ENCODE measurements at regions not wholly inside any gene's neighbourhood (a gene's known extent, or its start where the extent isn't known, plus 50 kb on each side); places are given as distances from the start of the nearest gene placed in this dataset.
"Not testable (repeated sequence)": the region's sequence is repeated elsewhere in the genome, so short reads cannot be mapped to it uniquely, and the experiment has no call there.

GRCh38 chr13:81142306-81142999 lies 801.5 kb upstream of the SPRY2 start:
- DNase-seq (ENCODE audit: low spot score): no peak

- no peak for DNase-seq (ENCODE audit: low spot score)
Observed at GRCh38 chr13:81140675-81141074, 799.7 kb upstream of the SPRY2 start.

GRCh38 chr13:81139987-81140386 lies 799.1 kb upstream of the SPRY2 start:
- DNase-seq (ENCODE audit: low spot score): no peak

GRCh38 chr13:81138353-81138980 lies 797.5 kb upstream of the SPRY2 start:
- no peak for DNase-seq (ENCODE audit: low spot score)

GRCh38 chr13:81133066-81133465 lies 792.1 kb upstream of the SPRY2 start:
- DNase-seq (ENCODE audit: low spot score): no peak

- DNase-seq (ENCODE audit: low spot score): no peak
Observed at GRCh38 chr13:81117416-81117815, 776.5 kb upstream of the SPRY2 start.

GRCh38 chr13:81116461-81117282 lies 775.7 kb upstream of the SPRY2 start:
- no peak for DNase-seq (ENCODE audit: low spot score)

GRCh38 chr13:81109026-81109425 lies 768.1 kb upstream of the SPRY2 start:
- DNase-seq (ENCODE audit: low spot score): no peak

GRCh38 chr13:81106348-81106747 lies 765.4 kb upstream of the SPRY2 start:
- no peak for DNase-seq (ENCODE audit: low spot score)

- no peak for DNase-seq (ENCODE audit: low spot score)
Observed at GRCh38 chr13:81104035-81104715, 763.2 kb upstream of the SPRY2 start.

- not testable (repeated sequence) for DNase-seq (ENCODE audit: low spot score)
Observed at GRCh38 chr13:81102066-81102465, 761.1 kb upstream of the SPRY2 start.

- no peak for DNase-seq (ENCODE audit: low spot score)
Observed at GRCh38 chr13:81089371-81090157, 748.6 kb upstream of the SPRY2 start.

- no peak for DNase-seq (ENCODE audit: low spot score)
Observed at GRCh38 chr13:81080911-81081454, 740.1 kb upstream of the SPRY2 start.

- DNase-seq (ENCODE audit: low spot score): no peak
Observed at GRCh38 chr13:81078048-81078447, 737.1 kb upstream of the SPRY2 start.

GRCh38 chr13:81069822-81070221 lies 728.9 kb upstream of the SPRY2 start:
- not testable (repeated sequence) for DNase-seq (ENCODE audit: low spot score)

- no peak for DNase-seq (ENCODE audit: low spot score)
Observed at GRCh38 chr13:81058916-81059290, 718.0 kb upstream of the SPRY2 start.

GRCh38 chr13:81058211-81058915 lies 717.4 kb upstream of the SPRY2 start:
- no peak for DNase-seq (ENCODE audit: low spot score)

GRCh38 chr13:81051873-81052272 lies 710.9 kb upstream of the SPRY2 start:
- DNase-seq (ENCODE audit: low spot score): no peak

- no peak for DNase-seq (ENCODE audit: low spot score)
Observed at GRCh38 chr13:81048026-81048461, 707.1 kb upstream of the SPRY2 start.

GRCh38 chr13:81041761-81042160 lies 700.8 kb upstream of the SPRY2 start:
- DNase-seq (ENCODE audit: low spot score): no peak

- no peak for DNase-seq (ENCODE audit: low spot score)
Observed at GRCh38 chr13:81031996-81032395, 691.1 kb upstream of the SPRY2 start.
